ENCODE measurements at regions not wholly inside any gene's neighbourhood (a gene's known extent, or its start where the extent isn't known, plus 50 kb on each side); places are given as distances from the start of the nearest gene placed in this dataset.

GRCh38 chr20:47850146-47850545 is 64.9 kb upstream of the SULF2 start:
- TF ChIP-seq, protein P1, sequence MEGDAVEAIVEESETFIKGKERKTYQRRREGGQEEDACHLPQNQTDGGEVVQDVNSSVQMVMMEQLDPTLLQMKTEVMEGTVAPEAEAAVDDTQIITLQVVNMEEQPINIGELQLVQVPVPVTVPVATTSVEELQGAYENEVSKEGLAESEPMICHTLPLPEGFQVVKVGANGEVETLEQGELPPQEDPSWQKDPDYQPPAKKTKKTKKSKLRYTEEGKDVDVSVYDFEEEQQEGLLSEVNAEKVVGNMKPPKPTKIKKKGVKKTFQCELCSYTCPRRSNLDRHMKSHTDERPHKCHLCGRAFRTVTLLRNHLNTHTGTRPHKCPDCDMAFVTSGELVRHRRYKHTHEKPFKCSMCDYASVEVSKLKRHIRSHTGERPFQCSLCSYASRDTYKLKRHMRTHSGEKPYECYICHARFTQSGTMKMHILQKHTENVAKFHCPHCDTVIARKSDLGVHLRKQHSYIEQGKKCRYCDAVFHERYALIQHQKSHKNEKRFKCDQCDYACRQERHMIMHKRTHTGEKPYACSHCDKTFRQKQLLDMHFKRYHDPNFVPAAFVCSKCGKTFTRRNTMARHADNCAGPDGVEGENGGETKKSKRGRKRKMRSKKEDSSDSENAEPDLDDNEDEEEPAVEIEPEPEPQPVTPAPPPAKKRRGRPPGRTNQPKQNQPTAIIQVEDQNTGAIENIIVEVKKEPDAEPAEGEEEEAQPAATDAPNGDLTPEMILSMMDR (conservative IDR thresholded peaks at IDR 0.05 in 1 of 2, IDR thresholded peaks at IDR 0.05 in 1 of 2; ENCODE audit: extremely low read depth in 1 of 2, insufficient read depth in 1 of 2, low read depth in 1 of 2, low read length in 2 of 2), result no peak
- no peak for TF ChIP-seq EZH2 (IDR thresholded peaks at IDR 0.05; ENCODE audit: borderline replicate concordance, low read length)

Measured in mammary epithelial cell (primary cell).